ENCODE measurements at regions not wholly inside any gene's neighbourhood (a gene's known extent, or its start where the extent isn't known, plus 50 kb on each side); places are given as distances from the start of the nearest gene placed in this dataset.

DNA sequence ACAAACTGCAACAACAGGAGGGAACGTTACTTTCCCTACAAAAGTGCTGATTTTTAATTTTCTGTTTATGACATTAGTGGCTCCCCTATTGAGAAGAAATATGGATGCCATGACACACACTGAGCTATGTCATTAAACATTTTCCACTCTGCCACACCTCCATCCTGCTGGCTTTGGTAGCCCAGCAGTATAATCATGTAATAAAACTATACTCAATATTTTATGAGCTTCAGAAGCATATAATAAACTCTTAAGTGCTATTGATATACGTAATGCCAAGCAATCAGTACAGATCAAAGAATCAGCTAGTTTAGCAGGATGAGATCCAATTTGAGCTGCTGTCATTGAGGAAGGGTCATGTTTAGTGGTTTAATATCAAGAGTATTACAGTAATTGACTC is 141.3 kb upstream of the LRRC7 start:
- TF ChIP-seq, protein P1, sequence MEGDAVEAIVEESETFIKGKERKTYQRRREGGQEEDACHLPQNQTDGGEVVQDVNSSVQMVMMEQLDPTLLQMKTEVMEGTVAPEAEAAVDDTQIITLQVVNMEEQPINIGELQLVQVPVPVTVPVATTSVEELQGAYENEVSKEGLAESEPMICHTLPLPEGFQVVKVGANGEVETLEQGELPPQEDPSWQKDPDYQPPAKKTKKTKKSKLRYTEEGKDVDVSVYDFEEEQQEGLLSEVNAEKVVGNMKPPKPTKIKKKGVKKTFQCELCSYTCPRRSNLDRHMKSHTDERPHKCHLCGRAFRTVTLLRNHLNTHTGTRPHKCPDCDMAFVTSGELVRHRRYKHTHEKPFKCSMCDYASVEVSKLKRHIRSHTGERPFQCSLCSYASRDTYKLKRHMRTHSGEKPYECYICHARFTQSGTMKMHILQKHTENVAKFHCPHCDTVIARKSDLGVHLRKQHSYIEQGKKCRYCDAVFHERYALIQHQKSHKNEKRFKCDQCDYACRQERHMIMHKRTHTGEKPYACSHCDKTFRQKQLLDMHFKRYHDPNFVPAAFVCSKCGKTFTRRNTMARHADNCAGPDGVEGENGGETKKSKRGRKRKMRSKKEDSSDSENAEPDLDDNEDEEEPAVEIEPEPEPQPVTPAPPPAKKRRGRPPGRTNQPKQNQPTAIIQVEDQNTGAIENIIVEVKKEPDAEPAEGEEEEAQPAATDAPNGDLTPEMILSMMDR (IDR thresholded peaks at IDR 0.05; ENCODE audit: insufficient read depth, low read length) = no peak
- TF ChIP-seq REST (IDR thresholded peaks at IDR 0.05; ENCODE audit: insufficient replicate concordance, low read depth) (no peak), POLR2AphosphoS5 (IDR thresholded peaks at IDR 0.05; ENCODE audit: low read depth) (no peak), GABPA (IDR thresholded peaks at IDR 0.05; ENCODE audit: low read depth) (no peak)

Data from HL-60 (cell line).